GM10266 (cell line): ENCODE measurements at regions not wholly inside any gene's neighbourhood (a gene's known extent, or its start where the extent isn't known, plus 50 kb on each side); places are given as distances from the start of the nearest gene placed in this dataset.

Experiments
- DNase-seq: peaks from one replicate; pipeline ENCODE4 v3.0.0; 2012; ENCODE audit errors: extremely low spot score
- CTCF ChIP-seq: IDR thresholded peaks from 2 replicates; pipeline ENCODE4 v1.5.1; 2012; ENCODE audit warnings: mild to moderate bottlenecking, low read depth; ENCODE audit not compliant: control insufficient read depth, insufficient read depth; ENCODE audit errors: missing control alignments

- TF ChIP-seq CTCF, result no peak
- DNase-seq, result no peak
Measured at GRCh38 chr5:75002271-75002670, 50.1 kb downstream of the GCNT4 start.

- TF ChIP-seq CTCF, result no peak
Measured at GRCh38 chr5:74995926-74996325, 56.4 kb downstream of the GCNT4 start.

GRCh38 chr5:74994826-74995225 is 57.5 kb downstream of the GCNT4 start:
- DNase-seq, result no peak
- no peak for TF ChIP-seq CTCF

More at GRCh38 chr5:74995926-74996325, 56.4 kb downstream of the GCNT4 start:
- DNase-seq, result no peak

GRCh38 chr5:74993743-74994142 is 58.6 kb downstream of the GCNT4 start:
- no peak for DNase-seq
- no peak for TF ChIP-seq CTCF

DNA sequence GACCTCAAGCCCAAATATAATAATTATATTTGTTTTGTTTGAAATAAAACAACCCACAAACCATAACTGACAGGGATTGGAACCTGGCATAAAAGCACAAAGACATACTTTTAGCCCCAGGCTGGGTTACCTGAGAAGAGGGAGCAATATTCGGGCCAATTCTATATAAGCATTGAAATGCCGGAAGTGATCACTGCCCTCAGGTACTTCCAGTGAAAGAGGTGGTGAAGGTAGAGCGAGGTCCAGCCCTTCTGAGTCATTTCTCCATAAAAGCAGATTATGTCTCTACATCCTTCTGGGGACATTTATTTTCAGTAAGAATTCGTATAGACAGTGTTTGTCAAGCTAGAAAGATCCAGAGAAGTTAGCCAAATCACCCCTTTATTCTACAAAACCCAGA is 59.6 kb downstream of the GCNT4 start:
- TF ChIP-seq CTCF, result no peak
- DNase-seq, result no peak

DNA sequence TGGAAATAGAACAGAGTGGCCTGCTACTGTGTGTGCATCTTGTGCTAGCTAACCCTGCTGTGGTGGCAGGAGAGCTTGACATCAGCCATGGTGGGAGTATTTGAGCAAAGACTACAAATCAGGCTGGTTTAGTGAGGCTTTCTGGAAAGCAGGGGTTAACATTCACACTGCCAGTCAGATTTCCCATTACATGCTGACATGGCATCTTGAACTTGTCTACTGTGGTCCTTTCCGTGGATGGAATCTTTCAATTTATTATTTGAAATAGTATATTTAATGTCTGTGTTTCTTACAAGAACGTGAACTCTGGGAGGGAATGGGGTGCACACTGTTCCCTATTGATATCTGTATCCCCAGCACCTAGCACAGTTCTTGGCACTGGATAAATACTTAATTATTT is 60.8 kb downstream of the GCNT4 start:
- TF ChIP-seq CTCF, result no peak
- DNase-seq, result no peak

DNA sequence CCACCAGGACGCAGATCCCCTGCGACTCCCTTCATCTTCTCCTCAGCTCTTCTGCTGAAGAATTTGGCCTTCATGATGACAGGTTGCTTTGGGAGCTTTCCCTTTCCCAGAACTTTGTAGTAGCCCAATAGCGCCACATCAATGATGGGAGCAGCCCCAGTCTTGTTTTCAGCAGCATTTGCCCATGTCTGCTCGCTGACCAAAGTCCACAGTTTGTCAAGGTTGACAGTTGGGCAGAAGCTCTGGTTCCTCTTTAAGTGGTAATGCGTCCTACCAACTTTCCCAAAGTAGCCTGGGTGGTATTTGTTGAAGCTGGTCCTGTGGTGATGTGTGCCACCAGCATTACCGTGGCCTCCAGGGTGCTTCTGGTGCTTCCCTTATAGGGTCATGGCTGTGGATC is 62.2 kb downstream of the GCNT4 start:
- no peak for DNase-seq
- no peak for TF ChIP-seq CTCF
